Caco-2 (cell line): ENCODE measurements at regions not wholly inside any gene's neighbourhood (a gene's known extent, or its start where the extent isn't known, plus 50 kb on each side); places are given as distances from the start of the nearest gene placed in this dataset.

Source experiments
- BruUV-seq: library from RNA; stranded (reverse); fragments of 400-500 nt; replicated peaks from 2 replicates; lab custom pipeline; 2021; lab: Mats Ljungman, UMichigan
- CTCF ChIA-PET: fragments of 300-600 bp; sonication (Branson Sonifier 250); formaldehyde crosslinking; loops from one replicate; lab custom pipeline; 2022; ENCODE audit warnings: antibody characterized with exemption; lab: Charles Lee
- POLR2A ChIA-PET: fragments of 300-600 bp; sonication (Branson Sonifier 250); formaldehyde crosslinking; loops from one replicate; lab custom pipeline; 2022; ENCODE audit warnings: antibody characterized with exemption; lab: Charles Lee
- DNase-seq, 2 experiments: peaks; one replicate each; pipeline versions ENCODE4 v3.0.0 to v3.0.0-alpha.2; 2020 to 2022
- H3K27me3 ChIP-seq: replicated peaks from 2 replicates; pipeline ENCODE4 v1.6.0; 2011; ENCODE audit warnings: low read length; ENCODE audit not compliant: control insufficient read depth, insufficient read depth
- H3K36me3 ChIP-seq: 2 replicates; pipeline ENCODE4 v1.5.1; 2011; ENCODE audit warnings: low read length; ENCODE audit not compliant: control insufficient read depth, insufficient read depth
- H3K4me1 ChIP-seq: fragments of 250-450 bp; sonication (Bioruptor Pico); 2 replicates; pipeline ENCODE4 v1.5.1; 2020; ENCODE audit warnings: mild to moderate bottlenecking
- H3K4me3 ChIP-seq: 2 replicates; pipeline ENCODE4 v1.5.1; 2011; ENCODE audit warnings: low read depth, mild to moderate bottlenecking, control low read depth, low read length
- H3K9me3 ChIP-seq: fragments of 250-450 bp; sonication (Bioruptor Pico); 2 replicates; pipeline ENCODE4 v1.5.1; 2020; ENCODE audit warnings: mild to moderate bottlenecking, moderate library complexity
- H3K27ac Mint-ChIP-seq: one replicate; pipeline ENCODE4 v1.8.0; 2022; ENCODE audit warnings: mixed read lengths; ENCODE audit not compliant: unreplicated experiment
- H3K27me3 Mint-ChIP-seq: one replicate; pipeline ENCODE4 v1.8.0; 2022; ENCODE audit warnings: mixed read lengths; ENCODE audit not compliant: insufficient read depth, unreplicated experiment
- H3K36me3 Mint-ChIP-seq: one replicate; pipeline ENCODE4 v1.8.0; 2022; ENCODE audit warnings: mild to moderate bottlenecking, mixed read lengths; ENCODE audit not compliant: insufficient read depth, unreplicated experiment
- H3K4me1 Mint-ChIP-seq: one replicate; pipeline ENCODE4 v1.8.0; 2022; ENCODE audit warnings: low read depth, mixed read lengths; ENCODE audit not compliant: unreplicated experiment
- H3K4me3 Mint-ChIP-seq: one replicate; pipeline ENCODE4 v1.8.0; 2022; ENCODE audit warnings: mild to moderate bottlenecking, moderate library complexity, mixed read lengths; ENCODE audit not compliant: unreplicated experiment
- H3K9me3 Mint-ChIP-seq: one replicate; pipeline ENCODE4 v1.8.0; 2022; ENCODE audit warnings: mixed read lengths; ENCODE audit not compliant: unreplicated experiment
- intact Hi-C: fragments of 100-400 bp; cut with micrococcal nuclease; formaldehyde crosslinking; loops from one replicate; pipeline ENCODE4 v1.10.0; 2022; ENCODE audit not compliant: unreplicated experiment
- TF ChIP-seq, protein P1 (sequence below), 2 experiments: fragments of 200-600 bp in 1 of 2; IDR thresholded peaks; 1 replicate in 1 of 2; 2 replicates in 1 of 2; pipeline versions ENCODE4 v1.5.1 to v1.8.0; 2011 to 2022; ENCODE audit warnings: antibody characterized with exemption in 1 of 2, control low read depth in 1 of 2, inconsistent platforms in 1 of 2, low read depth in 1 of 2, low read length in 1 of 2, mild to moderate bottlenecking in 1 of 2, moderate library complexity in 1 of 2; ENCODE audit not compliant: insufficient read depth in 1 of 2, severe bottlenecking in 1 of 2, unreplicated experiment in 1 of 2

GRCh38 chr12:131254374-131254773, 300.7 kb downstream of the ADGRD1 start:
- Mint-ChIP-seq H3K27ac (no peak overlapping the region), H3K9me3 (no peaks in the 10 kb centered on the region), H3K36me3 (no peaks in the 10 kb centered on the region), H3K4me1 (no peaks in the 10 kb centered on the region), H3K4me3 (no peak overlapping the region), H3K27me3 (peaks cover 3% of the 10 kb centered on the region)
- TF ChIP-seq, protein P1, sequence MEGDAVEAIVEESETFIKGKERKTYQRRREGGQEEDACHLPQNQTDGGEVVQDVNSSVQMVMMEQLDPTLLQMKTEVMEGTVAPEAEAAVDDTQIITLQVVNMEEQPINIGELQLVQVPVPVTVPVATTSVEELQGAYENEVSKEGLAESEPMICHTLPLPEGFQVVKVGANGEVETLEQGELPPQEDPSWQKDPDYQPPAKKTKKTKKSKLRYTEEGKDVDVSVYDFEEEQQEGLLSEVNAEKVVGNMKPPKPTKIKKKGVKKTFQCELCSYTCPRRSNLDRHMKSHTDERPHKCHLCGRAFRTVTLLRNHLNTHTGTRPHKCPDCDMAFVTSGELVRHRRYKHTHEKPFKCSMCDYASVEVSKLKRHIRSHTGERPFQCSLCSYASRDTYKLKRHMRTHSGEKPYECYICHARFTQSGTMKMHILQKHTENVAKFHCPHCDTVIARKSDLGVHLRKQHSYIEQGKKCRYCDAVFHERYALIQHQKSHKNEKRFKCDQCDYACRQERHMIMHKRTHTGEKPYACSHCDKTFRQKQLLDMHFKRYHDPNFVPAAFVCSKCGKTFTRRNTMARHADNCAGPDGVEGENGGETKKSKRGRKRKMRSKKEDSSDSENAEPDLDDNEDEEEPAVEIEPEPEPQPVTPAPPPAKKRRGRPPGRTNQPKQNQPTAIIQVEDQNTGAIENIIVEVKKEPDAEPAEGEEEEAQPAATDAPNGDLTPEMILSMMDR (IDR thresholded peaks at IDR 0.05; ENCODE audit: insufficient read depth in 1 of 2, low read depth in 1 of 2, low read length in 1 of 2, severe bottlenecking in 1 of 2, unreplicated experiment in 1 of 2) = no peak
- Histone ChIP-seq H3K4me1 (no peaks in the 10 kb centered on the region), H3K36me3 (no peaks in the 10 kb centered on the region), H3K27me3 (no peaks in the 10 kb centered on the region), H3K4me3 (no peak overlapping the region), H3K9me3 (0 out of 2 replicates have a peak, but pooled peaks cover 5% of the 10 kb centered on the region)
- no peak for DNase-seq
- intact Hi-C loops = no loop called here
- CTCF ChIA-PET = no interaction called here
- no TSS peak for BruUV-seq
- POLR2A ChIA-PET = no interaction called here

- ChIA-PET POLR2A (no interaction called here), CTCF (no interaction called here)
- no peak for DNase-seq
- Mint-ChIP-seq H3K36me3 (no peaks in the 10 kb centered on the region), H3K4me3 (no peak overlapping the region), H3K27me3 (peaks cover 9% of the 10 kb centered on the region), H3K9me3 (no peaks in the 10 kb centered on the region), H3K27ac (no peak overlapping the region), H3K4me1 (no peaks in the 10 kb centered on the region)
- BruUV-seq = no TSS peak
- Histone ChIP-seq H3K4me3 (no peak overlapping the region), H3K27me3 (no peaks in the 10 kb centered on the region), H3K4me1 (no peaks in the 10 kb centered on the region), H3K36me3 (no peaks in the 10 kb centered on the region), H3K9me3 (0 out of 2 replicates have a peak, but pooled peaks cover 5% of the 10 kb centered on the region)
- intact Hi-C loops = no loop called here
- TF ChIP-seq, protein P1 (IDR thresholded peaks at IDR 0.05; ENCODE audit: insufficient read depth in 1 of 2, low read depth in 1 of 2, low read length in 1 of 2, severe bottlenecking in 1 of 2, unreplicated experiment in 1 of 2) = no peak
These were observed 304.7 kb downstream of the ADGRD1 start for GRCh38 chr12:131258398-131258797.

DNA sequence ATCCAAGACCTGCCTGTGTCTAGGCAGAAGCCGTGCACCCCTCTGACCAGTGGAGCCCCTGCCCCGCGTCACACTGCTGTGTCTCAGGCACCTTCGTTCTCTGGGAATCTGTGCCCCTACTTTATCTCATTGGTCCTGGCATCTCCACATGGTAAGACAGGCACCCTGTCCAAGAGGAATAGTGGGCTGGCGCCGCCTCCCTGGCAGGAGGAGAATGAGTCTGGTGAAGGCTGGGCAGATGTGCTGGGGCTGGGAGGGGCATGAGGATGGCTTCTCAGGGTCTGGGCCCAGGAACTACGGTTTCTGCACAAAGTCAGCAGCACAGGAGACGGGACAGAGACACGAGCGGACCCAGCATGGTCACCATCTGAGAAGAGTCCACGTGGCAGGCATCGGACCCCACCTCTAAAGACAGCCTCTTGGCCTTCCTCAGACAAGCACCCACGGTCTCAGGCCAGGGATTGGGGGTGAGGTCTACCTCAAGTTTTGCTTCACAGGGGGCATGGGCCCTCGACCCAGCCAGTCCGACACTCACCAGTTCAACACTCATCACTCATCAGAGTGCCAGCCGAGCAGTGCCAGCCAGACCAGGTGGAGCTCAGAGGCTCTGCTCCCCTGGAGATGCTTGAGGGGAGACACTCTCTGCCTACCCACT, 306.7 kb downstream of the ADGRD1 start:
- H3K4me3 ChIP-seq = no peak overlapping the region
- Mint-ChIP-seq H3K27me3 (peaks cover 14% of the 10 kb centered on the region), H3K9me3 (no peaks in the 10 kb centered on the region), H3K27ac (no peak overlapping the region), H3K4me3 (no peak overlapping the region), H3K36me3 (no peaks in the 10 kb centered on the region), H3K4me1 (no peaks in the 10 kb centered on the region)
- no peak for DNase-seq
- no peaks in the 10 kb centered on the region for H3K36me3 ChIP-seq
- 0 out of 2 replicates have a peak, but pooled peaks cover 5% of the 10 kb centered on the region for H3K9me3 ChIP-seq
- TF ChIP-seq, protein P1 (IDR thresholded peaks at IDR 0.05; ENCODE audit: insufficient read depth in 1 of 2, low read depth in 1 of 2, low read length in 1 of 2, severe bottlenecking in 1 of 2, unreplicated experiment in 1 of 2) = no peak
- no peaks in the 10 kb centered on the region for H3K4me1 ChIP-seq
- no peaks in the 10 kb centered on the region for H3K27me3 ChIP-seq
- ChIA-PET POLR2A (no interaction called here), CTCF (no interaction called here)
- intact Hi-C loops = no loop called here
- BruUV-seq = no TSS peak
